SK-N-SH (cell line): ENCODE measurements at regions not wholly inside any gene's neighbourhood (a gene's known extent, or its start where the extent isn't known, plus 50 kb on each side); places are given as distances from the start of the nearest gene placed in this dataset.

ENCODE experiments used
- CTCF ChIA-PET: fragments of 300-600, 350-600 bp; formaldehyde crosslinking; extraction: SDS; loops from one replicate; lab custom pipeline; 2021; lab: Yijun Ruan, JAX
- POLR2A ChIA-PET: fragments of 350-600 bp; sonication (Branson Sonifier 250); formaldehyde crosslinking; extraction: SDS; loops from one replicate; lab custom pipeline; 2020; ENCODE audit warnings: antibody characterized with exemption, inconsistent platforms; lab: Yijun Ruan, JAX
- DNase-seq: peaks from one replicate; pipeline ENCODE4 v3.0.0; 2012
- H2AFZ ChIP-seq: fragments of 200-600 bp; sonication (generic); 2 replicates; pipeline ENCODE4 v1.8.1; 2016; ENCODE audit warnings: antibody characterized with exemption, mild to moderate bottlenecking, low read depth
- H3F3A ChIP-seq: fragments of 200-600 bp; sonication (generic); replicated peaks from 2 replicates; pipeline ENCODE3; 2016; ENCODE audit warnings: antibody characterized with exemption, mild to moderate bottlenecking; ENCODE audit not compliant: insufficient read depth
- H3K27ac ChIP-seq, 2 experiments: fragments of 200-500 bp in 1 of 2; fragments of 200-600 bp in 1 of 2; sonication (Bioruptor generic) in 1 of 2; sonication (generic), shearing (Covaris generic) in 1 of 2; 2 replicates each; pipeline versions ENCODE4 v1.5.1 to v1.6.1; 2014 to 2016; ENCODE audit warnings: low read depth in 2 of 2, inconsistent platforms in 1 of 2, low read length in 1 of 2, mild to moderate bottlenecking in 1 of 2, mixed read lengths in 1 of 2
- H3K27me3 ChIP-seq: fragments of 200-600 bp; sonication (generic), shearing (Covaris generic); 2 replicates; pipeline ENCODE4 v1.6.1; 2016; ENCODE audit warnings: mixed run types; ENCODE audit not compliant: insufficient read depth
- H3K36me3 ChIP-seq, 2 experiments: fragments of 200-500 bp in 1 of 2; fragments of 200-600 bp in 1 of 2; sonication (Bioruptor generic) in 1 of 2; sonication (generic) in 1 of 2; replicated peaks in 1 of 2; 2 replicates each; pipeline versions ENCODE3 to v1.5.1; 2014 to 2016; ENCODE audit warnings: low read length in 1 of 2, mild to moderate bottlenecking in 1 of 2; ENCODE audit not compliant: insufficient read depth in 2 of 2, control insufficient read depth in 1 of 2
- H3K4me1 ChIP-seq, 2 experiments: fragments of 200-500 bp in 1 of 2; fragments of 200-600 bp in 1 of 2; sonication (Bioruptor generic) in 1 of 2; sonication (generic), shearing (Covaris generic) in 1 of 2; 2 replicates each; pipeline versions ENCODE4 v1.5.1 to v1.6.1; 2014 to 2016; ENCODE audit warnings: low read depth in 1 of 2, low read length in 1 of 2, mixed run types in 1 of 2; ENCODE audit not compliant: insufficient read depth in 2 of 2, control insufficient read depth in 1 of 2
- H3K4me2 ChIP-seq: fragments of 200-600 bp; sonication (generic), shearing (Covaris generic); 2 replicates; pipeline ENCODE4 v1.6.1; 2017; ENCODE audit warnings: mixed run types
- H3K4me3 ChIP-seq, 2 experiments: fragments of 200-500 bp in 1 of 2; fragments of 200-600 bp in 1 of 2; sonication (Bioruptor generic) in 1 of 2; sonication (generic), shearing (Covaris generic) in 1 of 2; 2 replicates each; pipeline versions ENCODE4 v1.5.1 to v1.8.1; 2014 to 2016; ENCODE audit warnings: low read depth in 2 of 2, inconsistent platforms in 1 of 2, low read length in 1 of 2, mild to moderate bottlenecking in 1 of 2, mixed read lengths in 1 of 2, moderate library complexity in 1 of 2
- H3K79me2 ChIP-seq: fragments of 200-600 bp; sonication (generic); 2 replicates; pipeline ENCODE4 v1.8.1; 2017; ENCODE audit warnings: mild to moderate bottlenecking; ENCODE audit not compliant: insufficient read depth
- H3K9ac ChIP-seq: fragments of 200-600 bp; sonication (generic); 2 replicates; pipeline ENCODE4 v1.6.1; 2017; ENCODE audit warnings: mixed run types
- H3K9me2 ChIP-seq: fragments of 200-600 bp; sonication (generic); 2 replicates; pipeline ENCODE4 v1.6.1; 2017; ENCODE audit warnings: mixed run types
- H3K9me3 ChIP-seq: fragments of 200-600 bp; sonication (generic); 2 replicates; pipeline ENCODE4 v1.6.1; 2017; ENCODE audit warnings: mixed run types, mild to moderate bottlenecking, moderate library complexity
- H4K20me1 ChIP-seq: fragments of 200-600 bp; sonication (generic); 2 replicates; pipeline ENCODE4 v1.6.1; 2017; ENCODE audit warnings: mild to moderate bottlenecking, mixed run types; ENCODE audit not compliant: insufficient read depth
- ELF1 ChIP-seq: IDR thresholded peaks from 2 replicates; pipeline ENCODE4 v1.4.0; 2012
- EZH2phosphoT487 ChIP-seq: fragments of 200-600 bp; sonication (generic); IDR thresholded peaks from 2 replicates; pipeline ENCODE4 v1.6.1; 2017; ENCODE audit warnings: low read depth, mixed run types, mild to moderate bottlenecking, antibody characterized with exemption, moderate library complexity, borderline replicate concordance
- FOXM1 ChIP-seq: IDR thresholded peaks from 2 replicates; pipeline ENCODE4 v1.4.0; 2012; ENCODE audit warnings: low read depth, mild to moderate bottlenecking
- GATA2 ChIP-seq: sonication (generic); formaldehyde crosslinking; IDR thresholded peaks from 2 replicates; pipeline ENCODE4 v1.5.0; 2020; ENCODE audit warnings: mild to moderate bottlenecking, missing genetic modification reagents
- JUND ChIP-seq: IDR thresholded peaks from 2 replicates; pipeline ENCODE4 v1.4.0; 2012
- MAX ChIP-seq: IDR thresholded peaks from 2 replicates; pipeline ENCODE4 v1.4.0; 2012; ENCODE audit warnings: low read depth
- MEF2A ChIP-seq: IDR thresholded peaks from 2 replicates; pipeline ENCODE4 v1.4.0; 2012; ENCODE audit warnings: low read depth, borderline replicate concordance
- MXI1 ChIP-seq: IDR thresholded peaks from 2 replicates; pipeline ENCODE4 v1.6.1; 2012; ENCODE audit warnings: mild to moderate bottlenecking, low read depth, low read length, improper control_type of control experiment
- NRF1 ChIP-seq: IDR thresholded peaks from 2 replicates; pipeline ENCODE4 v1.6.1; 2012; ENCODE audit warnings: low read depth, mild to moderate bottlenecking, low read length
- RAD21 ChIP-seq: IDR thresholded peaks from 2 replicates; pipeline ENCODE4 v1.6.1; 2012; ENCODE audit warnings: mild to moderate bottlenecking, low read length
- REST ChIP-seq: IDR thresholded peaks from 2 replicates; pipeline ENCODE4 v1.6.1; 2012; ENCODE audit warnings: mild to moderate bottlenecking, low read depth, low read length, moderate library complexity
- RFX5 ChIP-seq: IDR thresholded peaks from 2 replicates; pipeline ENCODE4 v1.6.1; 2012; ENCODE audit warnings: mild to moderate bottlenecking, improper control_type of control experiment, low read length
- SIN3A ChIP-seq: IDR thresholded peaks from 2 replicates; pipeline ENCODE4 v1.6.1; 2012; ENCODE audit warnings: low read depth, mild to moderate bottlenecking, low read length, moderate library complexity, borderline replicate concordance
- SMC3 ChIP-seq: IDR thresholded peaks from 2 replicates; pipeline ENCODE4 v1.6.1; 2012; ENCODE audit warnings: low read depth, low read length, improper control_type of control experiment
- TAF1 ChIP-seq: IDR thresholded peaks from 2 replicates; pipeline ENCODE4 v1.6.1; 2012; ENCODE audit warnings: low read depth, mild to moderate bottlenecking, low read length, moderate library complexity, borderline replicate concordance
- TCF12 ChIP-seq: IDR thresholded peaks from 2 replicates; pipeline ENCODE4 v1.4.0; 2012
- TEAD4 ChIP-seq: IDR thresholded peaks from 2 replicates; pipeline ENCODE4 v1.4.0; 2012; ENCODE audit warnings: mild to moderate bottlenecking, borderline replicate concordance; ENCODE audit not compliant: insufficient read depth
- USF2 ChIP-seq: fragments of 150-350 bp; IDR thresholded peaks from 2 replicates; pipeline ENCODE4 v1.6.1; 2017; ENCODE audit warnings: antibody characterized with exemption, low read length, low read depth, borderline replicate concordance
- ZBTB33 ChIP-seq: IDR thresholded peaks from 2 replicates; pipeline ENCODE4 v1.4.0; 2012; ENCODE audit warnings: low read depth, borderline replicate concordance
- WGBS: methylation state at CpG from one replicate; pipeline ENCODE4 v1.1.6; 2017; ENCODE audit warnings: low lambda C conversion rate; 5-methylcytosine and 5-hydroxymethylcytosine counted together

GRCh38 chr9:108383796-108384195 is 472.0 kb downstream of the ACTL7B start:
- Histone ChIP-seq H3K9me2 (no peaks in the 10 kb centered on the region; the same call in 1 of the 2 replicates), H3K9me3 (no peaks in the 10 kb centered on the region), H3K79me2 (no peaks in the 10 kb centered on the region), H4K20me1 (no peaks in the 10 kb centered on the region), H3K4me2 (no peak overlapping the region), H3F3A (peaks cover 9% of the 10 kb centered on the region), H3K4me1 (no peaks in the 10 kb centered on the region; a peak in 1 of 4 replicates), H2AFZ (no peak overlapping the region), H3K27ac (no peak overlapping the region), H3K27me3 (no peaks in the 10 kb centered on the region), H3K36me3 (no peaks in the 10 kb centered on the region), H3K4me3 (no peak overlapping the region), H3K9ac (no peak overlapping the region)
- ChIA-PET CTCF (no interaction called here), POLR2A (no interaction called here)
- DNase-seq: no peak
- no peak for TF ChIP-seq RAD21
- no peak for TF ChIP-seq TCF12
- TF ChIP-seq REST: no peak
- TF ChIP-seq JUND: no peak
- TF ChIP-seq ELF1: no peak
- no peak for TF ChIP-seq EZH2phosphoT487
- TF ChIP-seq SIN3A: no peak
- no peak for TF ChIP-seq SMC3
- TF ChIP-seq NRF1: no peak
- TF ChIP-seq TEAD4: no peak
- TF ChIP-seq RFX5: no peak
- TF ChIP-seq MXI1: no peak
- TF ChIP-seq USF2: no peak
- no peak for TF ChIP-seq FOXM1
- 0% methylated on average over 1 of the region's 1 CpG for WGBS

- H3K36me3 ChIP-seq: no peaks in the 10 kb centered on the region
- H3K9ac ChIP-seq: no peak overlapping the region
- H4K20me1 ChIP-seq: no peaks in the 10 kb centered on the region
- no peak for DNase-seq
- ChIA-PET POLR2A (no interaction called here), CTCF (interaction anchor here (1.0 kb wide), 1 partner anchor 917 kb away, joined by 3 read pairs; no protein-coding TSS in a partner anchor)
- H3K4me3 ChIP-seq: no peak overlapping the region
- no peaks in the 10 kb centered on the region; a peak in 1 of 4 replicates for H3K4me1 ChIP-seq
- peaks cover 9% of the 10 kb centered on the region for H3F3A ChIP-seq
- H3K27me3 ChIP-seq: peaks cover 5% of the 10 kb centered on the region; the same call in 1 of the 2 replicates
- no peak overlapping the region for H2AFZ ChIP-seq
- TF ChIP-seq TCF12 (no peak), TAF1 (no peak), GATA2 (CRISPR knock-in tag) (no peak), MAX (no peak), MEF2A (no peak), ZBTB33 (no peak)
- no peaks in the 10 kb centered on the region for H3K79me2 ChIP-seq
- 29% methylated on average over 5 of the region's 6 CpGs for WGBS
- no peaks in the 10 kb centered on the region; the same call in 1 of the 2 replicates for H3K9me2 ChIP-seq
- no peak overlapping the region for H3K27ac ChIP-seq
- H3K4me2 ChIP-seq: no peak overlapping the region
- H3K9me3 ChIP-seq: no peaks in the 10 kb centered on the region
Measured at GRCh38 chr9:108382310-108382709, 473.5 kb downstream of the ACTL7B start.
